ENCODE measurements at regions not wholly inside any gene's neighbourhood (a gene's known extent, or its start where the extent isn't known, plus 50 kb on each side); places are given as distances from the start of the nearest gene placed in this dataset.

GRCh38 chr12:128190614-128191013 lies 76.4 kb upstream of the TMEM132C start:
- TF ChIP-seq RB1 (IDR thresholded peaks at IDR 0.05; ENCODE audit: borderline replicate concordance) (no peak), POLR2A (IDR thresholded peaks at IDR 0.05; ENCODE audit: low read depth, low read length) (no peak), CREB1 (IDR thresholded peaks at IDR 0.05; ENCODE audit: low read depth) (no peak), BMI1 (IDR thresholded peaks at IDR 0.05; ENCODE audit: borderline replicate concordance) (no peak), BCL11A (IDR thresholded peaks at IDR 0.05; ENCODE audit: low read depth, low read length) (no peak), POLR2AphosphoS5 (IDR thresholded peaks at IDR 0.05; ENCODE audit: low read length) (no peak), CTCF (IDR thresholded peaks at IDR 0.05 in 2 of 3, conservative IDR thresholded peaks at IDR 0.05 in 1 of 3; ENCODE audit: control insufficient read depth in 2 of 3, extremely low read depth in 1 of 3, insufficient read depth in 1 of 3, low read depth in 3 of 3, low read length in 3 of 3) (no peak; a peak in 1 of 6 replicates), ZNF384 (IDR thresholded peaks at IDR 0.05; ENCODE audit: borderline replicate concordance, low read depth, low read length) (no peak), ZNF217 (IDR thresholded peaks at IDR 0.05) (no peak), ASH2L (IDR thresholded peaks at IDR 0.05; ENCODE audit: borderline replicate concordance, low read depth) (no peak), SP1 (IDR thresholded peaks at IDR 0.05; ENCODE audit: low read depth, low read length) (no peak), REST (IDR thresholded peaks at IDR 0.05; ENCODE audit: low read depth, low read length) (no peak), EZH2 (IDR thresholded peaks at IDR 0.05; ENCODE audit: borderline replicate concordance, control insufficient read depth, low read depth, low read length) (no peak), TCF12 (IDR thresholded peaks at IDR 0.05; ENCODE audit: low read depth, low read length) (no peak)
